Smooth muscle cell (in vitro differentiated cells): ENCODE measurements at regions not wholly inside any gene's neighbourhood (a gene's known extent, or its start where the extent isn't known, plus 50 kb on each side); places are given as distances from the start of the nearest gene placed in this dataset.

Source experiments
- DNase-seq: peaks from one replicate; lab custom pipeline; 2025; ENCODE audit not compliant: unreplicated experiment; lab: John Stamatoyannopoulos, UW
- H2AFZ ChIP-seq: fragments of 200-600 bp; sonication (generic); 2 replicates; pipeline ENCODE4 v1.6.0; 2016; ENCODE audit warnings: antibody characterized with exemption, low read depth, mild to moderate bottlenecking
- H3F3A ChIP-seq: fragments of 200-600 bp; sonication (generic); 2 replicates; pipeline ENCODE4 v1.6.0; 2017; ENCODE audit warnings: antibody characterized with exemption, low read depth
- H3K27ac ChIP-seq: fragments of 200-600 bp; sonication (generic); 2 replicates; pipeline ENCODE4 v1.5.1; 2016; ENCODE audit warnings: low read depth, mild to moderate bottlenecking
- H3K27me3 ChIP-seq: fragments of 200-600 bp; sonication (generic); 2 replicates; pipeline ENCODE4 v1.6.1; 2016; ENCODE audit warnings: low read depth, mild to moderate bottlenecking
- H3K36me3 ChIP-seq: fragments of 200-600 bp; sonication (generic); 2 replicates; pipeline ENCODE4 v1.5.1; 2016; ENCODE audit warnings: low read depth
- H3K4me1 ChIP-seq: fragments of 200-600 bp; sonication (generic); 2 replicates; pipeline ENCODE4 v1.5.1; 2016; ENCODE audit warnings: low read depth
- H3K4me2 ChIP-seq: fragments of 200-600 bp; sonication (generic); 2 replicates; pipeline ENCODE4 v1.6.0; 2016; ENCODE audit warnings: mild to moderate bottlenecking
- H3K4me3 ChIP-seq: fragments of 200-600 bp; sonication (generic); 2 replicates; pipeline ENCODE4 v1.5.1; 2016; ENCODE audit warnings: mild to moderate bottlenecking
- H3K79me2 ChIP-seq: fragments of 200-600 bp; sonication (generic); 2 replicates; pipeline ENCODE4 v1.6.0; 2016; ENCODE audit warnings: low read depth, mild to moderate bottlenecking
- H3K9ac ChIP-seq: fragments of 200-600 bp; sonication (generic); 2 replicates; pipeline ENCODE4 v1.6.0; 2016; ENCODE audit warnings: low read depth
- H3K9me3 ChIP-seq: fragments of 200-600 bp; sonication (generic); replicated peaks from 2 replicates; pipeline ENCODE4 v1.5.1; 2016; ENCODE audit warnings: low read depth
- H4K20me1 ChIP-seq: fragments of 200-600 bp; sonication (generic); 2 replicates; pipeline ENCODE4 v1.6.0; 2016; ENCODE audit warnings: low read depth
- CTCF ChIP-seq: fragments of 200-600 bp; sonication (generic); IDR thresholded peaks from 2 replicates; pipeline ENCODE4 v1.5.1; 2017; ENCODE audit warnings: borderline replicate concordance, mild to moderate bottlenecking, antibody characterized with exemption; ENCODE audit not compliant: insufficient read depth, poor library complexity, severe bottlenecking
- WGBS: methylation state at CpG from one replicate; pipeline ENCODE4 v1.1.7; 2016; ENCODE audit warnings: low lambda C conversion rate; 5-methylcytosine and 5-hydroxymethylcytosine counted together

- Histone ChIP-seq H3K36me3 (no peaks in the 10 kb centered on the region), H3K27ac (no peak overlapping the region), H4K20me1 (no peaks in the 10 kb centered on the region), H3F3A (no peaks in the 10 kb centered on the region), H3K4me1 (no peaks in the 10 kb centered on the region), H3K4me3 (no peak overlapping the region), H3K9me3 (no peaks in the 10 kb centered on the region), H2AFZ (no peak overlapping the region), H3K4me2 (no peak overlapping the region), H3K9ac (no peak overlapping the region), H3K27me3 (no peaks in the 10 kb centered on the region), H3K79me2 (no peaks in the 10 kb centered on the region)
- no peak for DNase-seq
- TF ChIP-seq CTCF = no peak
Observed at GRCh38 chr5:124839371-124839998, 93.0 kb upstream of the ZNF608 start.

GRCh38 chr5:124841829-124842712 is 95.6 kb upstream of the ZNF608 start:
- H3K9me3 ChIP-seq = no peaks in the 10 kb centered on the region
- no peaks in the 10 kb centered on the region for H4K20me1 ChIP-seq
- no peak overlapping the region for H3K9ac ChIP-seq
- DNase-seq = no peak
- H3K4me1 ChIP-seq = no peaks in the 10 kb centered on the region
- 88% methylated on average over 12 of the region's 12 CpGs for WGBS
- H3K36me3 ChIP-seq = no peaks in the 10 kb centered on the region
- no peaks in the 10 kb centered on the region for H3F3A ChIP-seq
- H3K79me2 ChIP-seq = no peaks in the 10 kb centered on the region
- no peaks in the 10 kb centered on the region for H3K27me3 ChIP-seq
- no peak overlapping the region for H2AFZ ChIP-seq
- H3K4me2 ChIP-seq = no peak overlapping the region
- TF ChIP-seq CTCF = no peak
- no peak overlapping the region for H3K4me3 ChIP-seq
- no peak overlapping the region for H3K27ac ChIP-seq

GRCh38 chr5:124842725-124843595 is 96.5 kb upstream of the ZNF608 start:
- H3K4me3 ChIP-seq = no peak overlapping the region
- 97% methylated on average over 10 of the region's 10 CpGs for WGBS
- no peaks in the 10 kb centered on the region for H3K79me2 ChIP-seq
- H3K9me3 ChIP-seq = no peaks in the 10 kb centered on the region
- no peaks in the 10 kb centered on the region for H3K27me3 ChIP-seq
- H3K4me1 ChIP-seq = no peaks in the 10 kb centered on the region
- H3F3A ChIP-seq = no peaks in the 10 kb centered on the region
- no peak overlapping the region for H3K9ac ChIP-seq
- H3K4me2 ChIP-seq = no peak overlapping the region
- no peak for DNase-seq
- TF ChIP-seq CTCF = no peak
- no peak overlapping the region for H2AFZ ChIP-seq
- H3K36me3 ChIP-seq = no peaks in the 10 kb centered on the region
- no peaks in the 10 kb centered on the region for H4K20me1 ChIP-seq
- no peak overlapping the region for H3K27ac ChIP-seq
